CD4-positive, alpha-beta T cell treated with Interleukin-17A for 1 hour (primary cell): ENCODE measurements at regions not wholly inside any gene's neighbourhood (a gene's known extent, or its start where the extent isn't known, plus 50 kb on each side); places are given as distances from the start of the nearest gene placed in this dataset.
"Not testable (repeated sequence)": the region's sequence is repeated elsewhere in the genome, so short reads cannot be mapped to it uniquely, and the experiment has no call there.

Experiments
- DNase-seq: peaks from one replicate; pipeline ENCODE4 v3.0.0-alpha.2; 2020

- DNase-seq, result no peak
These were observed 68.1 kb upstream of the DLG1 start for GRCh38 chr3:197366301-197367044.

- DNase-seq, result no peak
These were observed 67.2 kb upstream of the DLG1 start for GRCh38 chr3:197365586-197365985.

GRCh38 chr3:197364410-197365071 lies 66.1 kb upstream of the DLG1 start:
- no peak for DNase-seq

- DNase-seq, result no peak
These were observed 65.4 kb upstream of the DLG1 start for GRCh38 chr3:197363553-197364409.

GRCh38 chr3:197362081-197362480 lies 63.7 kb upstream of the DLG1 start:
- no peak for DNase-seq

GRCh38 chr3:197360095-197360494 lies 61.7 kb upstream of the DLG1 start:
- DNase-seq, result not testable (repeated sequence)

GRCh38 chr3:197359476-197359875 lies 61.1 kb upstream of the DLG1 start:
- DNase-seq, result not testable (repeated sequence)

- no peak for DNase-seq
These were observed 58.3 kb upstream of the DLG1 start for GRCh38 chr3:197356741-197357140.

GRCh38 chr3:197356275-197356674 lies 57.9 kb upstream of the DLG1 start:
- no peak for DNase-seq

- DNase-seq, result no peak
These were observed 57.3 kb upstream of the DLG1 start for GRCh38 chr3:197355713-197356112.

- no peak for DNase-seq
These were observed 56.2 kb upstream of the DLG1 start for GRCh38 chr3:197354568-197355001.

- no peak for DNase-seq
These were observed 55.6 kb upstream of the DLG1 start for GRCh38 chr3:197353867-197354567.

GRCh38 chr3:197353001-197353866 lies 54.8 kb upstream of the DLG1 start:
- no peak for DNase-seq

GRCh38 chr3:197352382-197352781 lies 54.0 kb upstream of the DLG1 start:
- no peak for DNase-seq

GRCh38 chr3:197350446-197350845 lies 52.0 kb upstream of the DLG1 start:
- DNase-seq, result no peak

GRCh38 chr3:197349368-197349767 lies 51.0 kb upstream of the DLG1 start:
- DNase-seq, result no peak
